ENCODE measurements at regions not wholly inside any gene's neighbourhood (a gene's known extent, or its start where the extent isn't known, plus 50 kb on each side); places are given as distances from the start of the nearest gene placed in this dataset.

DNA sequence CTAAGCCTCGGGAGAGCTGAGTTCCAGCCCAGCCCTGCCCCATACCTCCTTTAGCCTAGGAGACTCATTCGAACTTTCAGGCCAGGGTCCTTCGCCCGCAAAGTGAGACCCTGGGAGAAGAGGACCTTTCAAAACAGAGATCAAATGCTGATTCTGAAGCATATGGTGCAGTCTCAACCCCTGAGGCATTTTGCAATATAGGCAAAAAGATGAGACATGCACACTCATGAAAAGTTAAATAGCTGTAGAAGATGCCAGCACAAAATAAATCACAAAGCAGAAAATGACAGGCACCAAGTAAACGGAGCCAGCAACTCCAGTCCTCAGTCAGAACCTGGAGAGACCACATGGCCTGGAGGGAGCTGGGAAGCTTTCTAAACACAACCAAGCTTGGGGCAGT lies 542.7 kb upstream of the RAB6C start:
- no peak for DNase-seq

DNA sequence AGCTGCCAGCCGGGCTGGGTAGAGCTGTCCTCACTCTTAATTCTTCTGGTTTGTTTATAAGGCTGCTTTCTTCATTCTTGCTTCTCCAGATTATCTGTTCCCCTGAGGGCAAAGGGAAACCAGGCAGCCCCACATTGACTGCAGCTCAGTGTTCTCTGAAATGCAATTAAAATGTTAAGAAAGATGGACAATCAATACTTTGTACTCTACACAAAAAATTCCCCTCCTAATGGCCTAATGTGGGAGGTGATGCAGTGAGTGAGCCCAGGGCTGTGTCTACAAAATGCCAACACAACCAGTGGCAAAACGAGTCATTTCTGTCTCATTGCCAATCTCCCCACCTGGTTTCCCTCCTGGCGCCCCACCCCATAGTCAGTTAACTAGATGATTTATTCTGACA lies 541.7 kb upstream of the RAB6C start:
- DNase-seq, result no peak

DNA sequence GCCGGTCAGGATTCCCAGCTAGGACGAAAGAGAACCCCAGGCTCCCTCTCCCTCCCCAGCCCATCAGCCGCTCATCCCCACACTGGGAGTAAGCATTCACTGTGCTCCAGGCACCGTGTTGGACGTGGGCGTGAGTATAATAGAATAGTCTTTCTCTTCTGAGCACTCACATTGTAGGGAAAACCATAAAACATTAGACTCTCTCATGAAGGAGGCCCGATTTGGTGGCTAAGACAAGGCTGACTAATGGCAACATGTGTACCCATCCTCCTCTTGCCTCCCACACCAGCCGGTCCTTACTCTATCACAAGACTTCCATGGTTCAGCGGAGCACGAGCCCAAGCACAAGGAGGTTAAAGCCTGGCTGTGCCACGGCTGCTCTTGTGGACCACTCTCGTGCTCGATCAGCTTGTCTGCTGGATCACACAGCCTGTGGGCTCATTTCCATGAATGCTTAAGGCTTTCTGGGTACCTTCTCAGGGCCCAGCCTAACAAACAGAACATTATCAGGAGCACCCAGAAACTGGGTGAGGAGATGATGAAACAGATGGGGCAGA lies 540.9 kb upstream of the RAB6C start:
- DNase-seq, result no peak

DNA sequence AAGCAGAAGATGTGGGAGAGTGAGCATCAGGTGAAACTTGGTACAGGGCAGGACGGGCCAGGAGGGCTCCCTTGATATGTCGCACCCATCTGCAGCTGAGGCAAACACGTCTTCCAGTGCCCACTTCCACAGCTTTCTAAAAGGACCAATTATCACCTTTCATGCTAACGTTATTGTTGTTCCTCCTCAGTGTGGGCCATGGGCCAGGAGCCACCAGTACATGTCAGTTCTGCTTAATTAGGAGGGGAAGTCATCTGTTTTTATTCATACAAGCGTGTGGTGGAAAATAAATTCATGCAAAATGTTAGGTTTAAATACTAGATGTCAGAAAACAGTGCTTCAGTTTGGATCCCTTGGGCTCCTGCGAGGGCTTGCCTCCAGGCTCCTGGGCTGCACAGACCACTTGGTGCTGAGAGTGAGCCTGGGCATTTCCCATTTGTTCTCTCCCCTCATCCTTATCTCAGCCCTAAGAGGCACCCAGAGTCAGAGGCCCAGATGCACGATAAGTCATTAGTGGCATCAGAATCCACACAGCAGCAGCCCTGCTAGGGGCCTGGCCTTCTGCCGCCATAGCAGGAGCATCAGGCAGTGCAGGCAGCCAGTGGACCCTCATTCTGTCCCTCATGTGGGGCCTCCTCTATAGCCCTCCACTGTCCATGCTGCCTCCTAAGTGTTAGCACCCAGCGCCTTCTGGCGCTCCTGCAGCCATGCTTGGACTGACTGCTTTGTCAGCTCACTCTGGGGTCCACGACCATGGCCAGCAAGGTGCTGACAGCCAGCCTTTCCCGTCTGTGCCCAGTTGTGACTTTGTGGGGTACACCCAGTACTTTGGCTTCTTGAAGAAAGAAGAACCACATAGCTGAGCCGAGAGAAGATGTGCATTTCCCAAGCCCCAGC lies 539.8 kb upstream of the RAB6C start:
- DNase-seq, result no peak

DNA sequence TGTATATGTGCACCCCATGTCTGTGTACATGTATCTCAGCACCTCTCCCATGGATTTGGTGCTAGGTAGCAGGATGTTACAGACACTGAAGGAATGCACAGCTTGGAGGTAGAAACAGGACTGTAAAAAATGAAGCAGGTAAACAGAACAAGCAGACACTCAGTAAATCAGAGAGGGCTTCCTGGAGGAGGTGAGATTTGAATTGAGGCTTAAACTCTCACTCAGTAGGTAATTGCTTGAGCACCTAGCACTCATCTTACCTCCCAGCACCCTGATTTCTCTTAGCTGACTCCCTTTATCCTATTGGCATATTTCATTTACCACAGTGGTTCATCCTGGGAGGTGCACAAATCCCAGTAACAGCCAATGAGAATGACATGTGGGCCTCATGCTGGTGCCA lies 537.9 kb upstream of the RAB6C start:
- no peak for DNase-seq

DNA sequence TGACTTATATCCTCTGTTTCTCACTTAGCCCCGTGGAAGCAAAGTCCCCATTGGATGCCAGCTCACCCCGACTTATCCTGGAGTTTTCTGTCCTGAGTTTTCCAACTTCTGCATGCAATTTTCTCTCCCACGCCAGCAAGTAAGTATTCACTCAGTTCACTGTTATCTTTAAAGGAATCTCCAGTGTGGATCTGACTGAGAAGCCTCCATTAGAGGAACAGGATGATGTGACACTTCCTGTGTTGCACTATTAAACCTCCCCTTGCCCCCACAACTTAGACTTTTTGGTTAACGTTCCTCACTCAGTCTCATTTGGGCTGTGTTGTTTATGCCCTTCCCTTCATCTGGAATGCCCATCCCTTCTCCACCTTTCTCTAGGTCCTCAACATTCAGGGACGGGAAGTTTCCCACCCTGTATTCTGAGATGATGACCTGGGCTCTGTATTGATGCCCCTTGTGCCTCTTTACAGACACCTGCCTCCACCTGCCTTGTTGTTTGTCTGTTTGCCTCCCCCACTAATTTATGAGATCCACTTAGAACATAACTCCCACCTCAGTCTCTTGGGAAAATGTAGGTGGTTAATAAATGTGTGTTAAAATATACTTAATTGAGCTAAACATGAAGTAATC lies 536.1 kb upstream of the RAB6C start:
- DNase-seq, result no peak

DNA sequence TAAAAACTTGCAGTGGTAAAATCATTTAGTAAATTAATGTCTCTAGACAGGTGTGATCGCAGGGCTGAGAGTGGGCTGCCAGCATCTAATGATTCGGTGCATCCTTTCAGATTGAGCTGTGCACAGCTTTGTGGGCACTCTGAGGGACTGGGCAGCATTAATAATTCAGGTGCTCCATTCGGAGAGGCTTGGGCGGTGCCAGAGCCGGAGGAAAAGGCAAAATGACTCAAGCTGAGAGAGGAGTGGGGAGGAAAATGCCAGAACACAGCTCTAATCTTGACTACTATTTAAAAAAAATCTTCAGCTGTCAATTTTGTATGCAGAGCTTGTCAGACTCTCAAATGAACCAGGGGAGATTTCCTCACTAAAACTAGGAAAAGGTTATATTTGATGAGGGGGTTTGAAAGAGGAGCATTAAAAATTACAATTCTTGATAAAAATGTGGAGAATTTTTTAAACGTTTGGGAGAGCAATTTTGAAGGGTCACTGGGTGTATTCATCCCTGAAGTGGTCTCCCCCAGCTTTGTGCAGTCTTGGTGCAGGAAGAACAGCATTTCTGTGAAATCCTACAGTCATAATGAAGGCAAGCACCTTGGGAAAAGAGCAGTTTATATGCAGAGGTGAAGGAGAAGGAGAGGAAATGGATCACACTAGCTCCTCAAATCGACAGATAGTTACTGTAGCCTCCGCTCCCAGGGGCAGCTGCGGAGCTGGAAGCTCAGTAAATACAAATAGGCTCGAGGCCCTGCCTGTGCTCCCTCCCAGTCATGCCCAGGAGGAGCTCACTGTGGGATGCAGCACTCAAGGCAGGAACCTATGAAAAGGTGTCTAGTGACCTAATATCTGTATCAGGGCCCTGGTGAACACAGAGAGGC lies 535.4 kb upstream of the RAB6C start:
- DNase-seq, result no peak

DNA sequence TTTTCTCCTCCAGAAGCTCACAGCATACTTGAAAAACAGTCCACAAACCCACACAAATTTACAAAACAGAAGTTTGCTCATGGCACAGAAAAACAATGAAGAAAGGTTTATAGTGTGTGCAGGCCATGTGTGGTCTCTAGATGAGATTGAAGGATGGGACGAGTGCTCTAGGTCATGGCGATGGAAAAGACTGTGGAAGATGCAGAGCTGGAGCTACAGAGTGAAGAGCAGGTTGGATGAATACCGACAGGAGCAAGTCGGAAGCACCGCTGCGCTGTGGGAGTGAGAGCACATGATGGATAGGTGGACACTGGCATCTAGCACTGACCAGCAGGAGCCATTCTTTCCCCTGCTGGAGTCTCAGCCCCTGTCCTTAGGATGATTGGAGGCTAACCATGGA lies 534.7 kb upstream of the RAB6C start:
- no peak for DNase-seq

DNA sequence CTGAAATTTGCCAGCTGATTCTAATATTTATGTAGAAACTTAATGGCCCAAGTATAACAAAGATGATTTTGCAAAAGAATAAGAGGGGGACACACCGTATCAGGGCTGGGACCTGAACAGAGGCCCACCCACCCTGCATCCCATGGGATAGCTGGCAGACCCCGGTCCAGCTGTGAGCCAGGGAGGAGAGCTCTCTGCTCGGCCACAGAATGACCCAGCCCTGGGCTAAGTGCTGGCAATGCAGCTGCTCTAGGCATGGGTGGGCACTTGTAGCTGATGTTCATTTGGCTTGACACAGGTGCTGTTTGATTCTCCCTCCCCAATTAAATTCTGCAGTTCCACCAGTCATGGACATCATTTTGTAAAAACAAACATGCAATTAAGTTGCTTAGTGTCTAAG lies 522.8 kb upstream of the RAB6C start:
- DNase-seq, result no peak

DNA sequence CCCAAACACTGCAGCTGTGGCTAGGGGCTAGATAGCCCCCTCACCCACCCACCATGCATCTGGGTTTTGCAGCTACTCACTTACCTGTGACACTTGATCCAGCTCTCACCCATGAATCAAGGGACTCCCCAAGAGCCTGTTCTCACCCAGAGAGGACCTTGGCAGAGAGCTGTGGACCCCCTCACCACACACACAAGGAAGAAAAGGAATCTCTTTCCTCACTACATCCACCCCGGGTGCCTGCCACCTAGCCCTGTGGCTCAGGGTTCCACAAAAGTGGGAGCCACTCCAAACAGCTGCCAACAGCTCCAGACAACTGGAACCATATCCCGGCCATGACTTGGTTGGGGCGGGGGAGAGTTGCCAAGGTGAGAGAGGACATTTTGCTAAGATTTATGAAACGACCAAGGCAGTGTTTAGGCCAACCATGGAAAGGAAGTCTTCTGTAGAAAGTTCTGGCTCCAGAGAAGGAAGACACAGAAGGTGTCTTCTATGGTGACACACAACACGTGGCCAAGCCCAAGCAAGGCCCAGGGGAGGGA lies 522.1 kb upstream of the RAB6C start:
- DNase-seq, result no peak

DNA sequence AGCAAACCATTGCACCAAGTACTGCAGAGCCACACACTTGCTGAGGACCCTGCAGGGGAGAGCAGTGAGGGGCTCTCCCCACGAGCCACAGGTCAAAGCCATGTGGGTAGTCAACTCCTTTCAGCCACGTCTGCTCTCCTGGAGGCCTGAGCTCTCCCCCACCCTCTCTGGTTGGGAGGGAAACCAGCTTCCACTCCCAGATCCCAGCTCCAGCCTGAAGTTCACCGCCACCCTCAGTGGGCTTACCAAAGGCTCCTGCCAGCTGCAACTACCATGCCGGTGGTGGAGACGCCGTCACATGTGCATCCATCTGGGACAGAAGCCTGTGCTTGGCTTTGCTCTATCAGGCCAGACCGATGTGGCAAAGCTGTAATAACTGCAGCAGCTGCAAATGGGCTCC lies 521.5 kb upstream of the RAB6C start:
- DNase-seq, result no peak

DNA sequence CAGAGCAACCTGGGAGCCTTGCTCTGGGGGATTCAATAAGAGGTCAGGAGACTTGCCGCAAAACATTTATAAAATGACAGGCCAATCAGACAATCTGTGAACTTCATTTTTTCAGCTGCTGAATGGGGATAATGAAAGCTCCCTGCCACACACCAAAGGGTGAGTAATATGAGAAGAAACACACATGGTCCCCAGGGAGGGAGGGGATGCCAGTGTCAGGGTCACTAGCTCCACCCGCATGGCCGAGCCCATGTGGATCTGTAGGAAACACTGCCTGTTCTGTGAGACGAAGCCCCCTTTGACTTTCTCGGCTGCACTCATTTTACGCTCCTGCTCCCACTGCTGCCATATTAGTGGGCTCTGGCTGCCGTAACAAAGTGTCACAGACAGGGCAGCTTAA lies 521.0 kb upstream of the RAB6C start:
- no peak for DNase-seq

DNA sequence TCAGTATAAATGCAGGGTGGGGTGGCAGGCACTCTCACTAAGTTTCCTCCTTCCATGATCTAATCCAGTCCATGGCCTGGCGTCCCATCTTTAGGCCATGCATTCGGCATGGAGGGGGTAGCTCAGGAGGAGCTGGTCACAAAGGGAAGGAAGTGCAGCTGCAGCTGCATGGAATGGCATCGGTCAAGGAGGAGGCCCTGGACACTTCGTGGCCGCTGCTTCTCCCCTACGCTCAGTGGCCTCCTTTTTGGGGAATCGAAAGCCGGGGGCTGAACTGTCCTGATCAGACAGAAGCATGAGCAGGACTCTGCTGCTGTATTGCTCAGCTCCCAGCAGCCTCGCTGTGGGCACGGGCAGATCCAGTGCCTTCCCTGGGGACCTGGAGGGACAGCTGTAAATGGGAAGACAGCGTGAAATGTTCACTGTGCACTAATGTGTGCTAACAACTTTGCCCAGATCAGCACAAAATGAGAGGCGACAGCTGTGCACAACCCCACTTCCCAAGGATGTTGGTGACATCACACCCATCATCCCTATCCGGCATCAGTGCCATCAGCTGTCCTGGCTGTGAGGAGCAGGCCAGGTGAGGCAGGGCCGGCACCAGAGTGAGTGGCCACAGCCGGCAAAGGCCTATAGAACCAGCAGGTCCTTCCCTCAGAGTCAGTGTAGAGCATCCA lies 520.1 kb upstream of the RAB6C start:
- no peak for DNase-seq

DNA sequence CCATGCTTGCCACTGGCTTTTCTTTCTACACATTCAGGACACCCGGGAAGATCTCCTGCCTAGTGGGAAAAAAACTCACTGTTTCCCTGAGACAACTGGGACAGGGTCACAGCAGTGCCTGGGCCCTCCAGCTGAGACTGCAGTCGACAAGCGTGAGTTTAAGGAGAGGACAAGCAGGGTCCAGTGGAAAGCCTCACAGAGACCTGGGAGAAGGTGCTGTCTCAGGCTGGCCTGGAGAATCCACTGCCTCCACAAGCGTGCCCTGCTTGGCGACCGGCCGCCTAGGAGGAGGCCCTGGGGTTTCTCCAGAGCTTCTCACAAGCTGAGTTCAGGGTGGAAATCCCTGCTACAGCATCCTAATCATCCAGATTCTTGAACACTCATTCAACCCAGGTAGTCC lies 519.6 kb upstream of the RAB6C start:
- no peak for DNase-seq

DNA sequence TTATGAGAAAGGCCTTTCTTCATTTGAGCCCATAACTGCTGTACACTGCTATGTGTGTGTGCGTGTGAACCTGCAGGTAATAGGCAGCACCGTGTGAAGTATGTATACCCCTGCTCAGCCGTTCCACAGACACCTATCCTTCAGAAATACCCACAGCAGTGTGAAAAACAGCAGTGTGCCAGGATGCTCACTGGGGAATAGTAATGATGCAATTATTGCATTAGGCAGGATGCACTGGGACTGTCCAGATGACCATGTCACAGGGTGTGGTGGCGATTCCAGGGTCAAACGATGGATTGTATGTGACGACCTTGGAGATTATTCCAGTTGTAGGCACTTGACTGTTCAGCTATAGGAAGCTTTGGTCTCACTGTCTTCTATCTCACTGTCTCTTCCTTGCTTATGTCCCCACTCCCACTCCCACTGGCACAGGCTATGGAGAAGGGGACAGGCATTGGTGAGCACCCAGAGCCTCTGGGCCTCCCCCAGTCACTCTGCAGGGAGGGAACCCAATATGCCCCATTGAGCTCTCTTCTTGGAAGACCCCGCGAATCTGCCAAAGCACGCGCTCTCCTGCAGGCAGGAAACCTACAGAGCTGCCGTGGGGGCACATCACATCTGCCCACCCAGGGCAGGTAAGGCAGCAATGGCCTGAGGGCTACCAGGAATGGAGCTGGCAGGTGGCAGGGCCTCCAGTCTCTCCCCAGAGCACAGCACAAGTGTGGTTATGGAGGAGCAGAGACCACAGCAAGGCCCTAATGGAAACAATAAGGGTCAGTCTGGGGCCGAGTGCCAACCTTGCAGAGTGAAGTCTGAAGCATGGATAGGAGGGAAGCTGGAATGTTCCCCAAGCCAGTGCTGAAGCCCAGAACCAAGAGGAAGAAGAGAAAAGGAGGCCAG lies 518.9 kb upstream of the RAB6C start:
- DNase-seq, result no peak

DNA sequence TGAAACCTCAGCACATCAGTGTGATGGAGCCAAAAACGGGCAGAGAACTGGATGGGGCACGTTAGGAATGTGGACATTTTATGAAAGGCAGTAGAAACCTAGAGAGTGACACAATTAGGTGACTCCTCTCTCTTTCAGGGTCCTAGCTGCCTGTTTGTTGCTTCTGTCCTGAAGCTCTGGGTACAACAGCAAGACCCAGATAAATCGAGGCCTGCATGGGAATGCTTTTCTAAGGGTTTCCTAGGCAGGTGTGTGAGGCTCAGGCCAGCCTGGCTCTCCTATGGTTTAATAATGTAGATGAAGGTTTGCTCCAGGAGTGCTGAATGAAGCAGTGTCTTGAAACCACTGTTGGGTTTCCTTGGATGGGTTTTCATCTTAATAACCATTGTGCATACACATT lies 517.1 kb upstream of the RAB6C start:
- DNase-seq, result no peak

DNA sequence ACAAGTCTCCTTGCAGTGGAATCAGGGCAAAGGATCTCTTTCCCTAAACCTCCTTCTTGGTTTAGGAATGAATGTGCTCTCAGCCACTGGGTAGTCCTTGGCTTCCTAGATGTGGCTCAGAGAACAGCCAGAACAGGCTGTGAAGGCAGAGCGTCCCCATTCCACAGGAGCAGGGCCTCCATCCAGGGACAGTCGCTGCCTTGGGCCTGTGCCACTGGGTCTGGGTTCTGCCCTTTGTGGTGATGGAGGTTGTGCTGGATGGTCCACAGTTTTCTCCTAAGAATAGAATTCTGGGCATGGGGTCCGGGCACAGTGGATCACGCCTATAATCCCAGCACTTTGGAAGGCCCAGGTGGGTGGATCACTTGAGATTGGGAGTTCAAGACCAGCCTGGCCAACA lies 516.5 kb upstream of the RAB6C start:
- DNase-seq, result no peak

DNA sequence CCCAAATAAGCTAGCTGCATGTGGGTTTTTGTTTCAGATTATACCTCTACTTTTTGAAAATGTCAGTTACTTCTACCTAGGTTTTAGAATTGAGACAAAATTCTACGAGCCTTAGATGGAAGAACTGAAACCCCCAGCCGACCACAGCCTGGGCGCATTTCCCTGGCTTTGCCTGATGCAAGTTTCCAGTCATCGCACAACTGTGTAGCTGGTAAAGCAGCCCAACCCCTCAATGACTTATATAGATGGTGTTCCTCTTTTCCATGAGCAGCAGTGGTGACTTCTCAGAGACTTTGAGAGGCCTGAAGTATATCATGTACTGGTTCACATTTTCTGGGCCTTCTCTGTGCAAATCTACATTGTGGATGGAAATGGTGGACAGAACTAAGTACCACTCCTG lies 515.4 kb upstream of the RAB6C start:
- DNase-seq, result no peak

DNA sequence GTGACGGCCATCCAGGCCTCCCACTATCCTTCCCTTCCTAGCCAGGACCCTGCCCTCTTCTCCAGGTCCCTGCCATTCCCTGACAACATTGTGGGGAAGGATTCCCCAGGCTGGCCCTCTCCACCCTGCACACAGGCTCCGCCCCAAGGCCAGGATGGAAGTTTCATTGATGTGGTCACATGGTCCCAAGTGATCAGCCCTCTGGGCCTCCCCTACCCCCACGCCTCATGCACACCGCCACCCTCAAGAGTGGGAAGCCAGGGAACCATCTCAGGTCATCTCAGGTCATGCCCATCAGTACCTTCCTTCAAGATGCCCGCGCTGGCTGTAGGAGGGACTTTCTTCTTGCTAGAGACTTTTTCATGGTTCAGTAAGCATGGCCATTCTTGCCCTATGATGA lies 514.8 kb upstream of the RAB6C start:
- DNase-seq, result no peak

DNA sequence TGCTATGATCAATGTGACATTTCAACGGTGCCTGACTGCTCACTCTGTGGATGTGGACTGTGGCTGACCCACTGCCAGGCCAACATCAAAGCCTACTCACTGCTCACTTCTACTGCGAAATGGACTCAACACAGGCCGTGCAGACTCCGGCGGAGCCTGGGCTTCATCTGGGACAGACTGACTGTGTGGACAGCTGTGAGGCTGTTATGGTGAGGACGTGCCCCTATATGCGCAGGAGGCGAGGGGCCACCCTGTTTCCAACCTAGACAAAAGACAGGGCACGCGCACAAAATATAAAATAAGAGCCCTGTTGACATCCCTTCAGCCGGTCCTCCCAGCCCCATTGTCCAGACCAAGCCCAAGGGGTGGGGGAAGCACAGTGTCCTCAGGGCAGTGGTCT lies 514.4 kb upstream of the RAB6C start:
- DNase-seq, result no peak

DNA sequence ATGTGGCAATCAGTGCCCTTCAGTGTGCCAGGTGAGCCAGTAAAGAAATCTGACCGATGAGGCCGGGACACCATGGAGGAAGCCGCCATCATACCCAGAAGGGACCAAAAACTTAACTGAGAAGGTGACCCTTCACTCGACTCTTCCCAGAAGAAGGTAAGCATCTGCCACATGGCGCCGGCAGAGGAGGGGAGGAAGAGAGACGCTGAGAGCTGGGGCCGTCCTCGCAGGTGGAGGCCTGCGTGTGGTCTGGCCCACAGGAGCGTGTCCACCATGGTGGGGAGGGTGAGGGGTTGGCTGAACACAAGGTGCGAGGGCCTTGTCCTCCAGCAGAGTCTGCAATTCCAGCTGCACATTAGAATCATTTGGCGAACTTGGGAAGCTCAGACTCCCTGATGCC lies 513.1 kb upstream of the RAB6C start:
- no peak for DNase-seq
